ENCODE measurements at regions not wholly inside any gene's neighbourhood (a gene's known extent, or its start where the extent isn't known, plus 50 kb on each side); places are given as distances from the start of the nearest gene placed in this dataset.

DNA sequence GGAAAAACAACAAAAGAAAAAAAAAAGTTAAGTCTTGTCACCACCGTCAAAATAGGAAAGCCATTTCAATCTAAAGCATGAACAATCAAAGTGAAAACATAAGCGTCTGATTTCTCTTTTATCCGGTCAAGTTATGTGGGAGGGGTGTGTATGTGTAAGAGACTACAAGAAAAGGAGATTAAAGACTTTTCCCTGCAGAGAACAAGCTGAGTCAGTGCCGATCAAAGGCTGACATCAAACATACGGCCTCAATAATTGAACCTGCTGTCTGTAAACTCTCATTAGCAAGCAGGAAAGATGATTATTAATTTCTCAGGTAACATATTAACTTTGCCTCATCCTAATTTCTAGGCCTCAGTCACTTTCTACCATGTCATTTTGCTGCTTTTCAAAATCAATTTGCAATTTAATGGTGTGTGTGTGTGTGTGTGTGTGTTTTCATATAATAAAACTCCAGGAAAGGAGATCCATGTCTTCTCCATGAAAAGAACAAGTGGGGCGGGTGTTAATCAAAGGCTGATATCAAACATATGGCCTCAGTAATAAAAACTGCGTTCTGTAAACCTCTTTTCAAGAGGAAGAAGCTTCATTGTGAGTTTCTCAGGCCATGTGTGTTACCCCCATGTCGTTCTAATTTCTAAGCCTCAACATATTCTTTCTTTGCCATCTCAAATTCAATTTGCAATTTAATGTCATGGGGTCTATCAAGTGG is 649.1 kb upstream of the SORCS1 start:
- TF ChIP-seq, protein P1, sequence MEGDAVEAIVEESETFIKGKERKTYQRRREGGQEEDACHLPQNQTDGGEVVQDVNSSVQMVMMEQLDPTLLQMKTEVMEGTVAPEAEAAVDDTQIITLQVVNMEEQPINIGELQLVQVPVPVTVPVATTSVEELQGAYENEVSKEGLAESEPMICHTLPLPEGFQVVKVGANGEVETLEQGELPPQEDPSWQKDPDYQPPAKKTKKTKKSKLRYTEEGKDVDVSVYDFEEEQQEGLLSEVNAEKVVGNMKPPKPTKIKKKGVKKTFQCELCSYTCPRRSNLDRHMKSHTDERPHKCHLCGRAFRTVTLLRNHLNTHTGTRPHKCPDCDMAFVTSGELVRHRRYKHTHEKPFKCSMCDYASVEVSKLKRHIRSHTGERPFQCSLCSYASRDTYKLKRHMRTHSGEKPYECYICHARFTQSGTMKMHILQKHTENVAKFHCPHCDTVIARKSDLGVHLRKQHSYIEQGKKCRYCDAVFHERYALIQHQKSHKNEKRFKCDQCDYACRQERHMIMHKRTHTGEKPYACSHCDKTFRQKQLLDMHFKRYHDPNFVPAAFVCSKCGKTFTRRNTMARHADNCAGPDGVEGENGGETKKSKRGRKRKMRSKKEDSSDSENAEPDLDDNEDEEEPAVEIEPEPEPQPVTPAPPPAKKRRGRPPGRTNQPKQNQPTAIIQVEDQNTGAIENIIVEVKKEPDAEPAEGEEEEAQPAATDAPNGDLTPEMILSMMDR (IDR thresholded peaks at IDR 0.05): no peak
- TF ChIP-seq POLR2A (IDR thresholded peaks at IDR 0.05): no peak

Data from testis (tissue), 2 donors.